Esophagus muscularis mucosa (tissue), 4 donors: ENCODE measurements at regions not wholly inside any gene's neighbourhood (a gene's known extent, or its start where the extent isn't known, plus 50 kb on each side); places are given as distances from the start of the nearest gene placed in this dataset.

Experiments used
- CTCF ChIP-seq, 3 experiments: fragments of 200-600 bp in 2 of 3; fragments of 450-650 bp in 1 of 3; sonication (generic) in 2 of 3; IDR thresholded peaks; one replicate each; pipeline ENCODE4 v1.5.1; 2017 to 2019; ENCODE audit warnings: antibody characterized with exemption in 3 of 3, mild to moderate bottlenecking in 2 of 3, moderate library complexity in 1 of 3
- EP300 ChIP-seq: sonication (generic); formaldehyde crosslinking; IDR thresholded peaks from one replicate; pipeline ENCODE4 v1.6.1; 2017; ENCODE audit warnings: antibody characterized with exemption
- POLR2A ChIP-seq: fragments of 450-650 bp; IDR thresholded peaks from one replicate; pipeline ENCODE4 v1.6.1; 2017; ENCODE audit warnings: antibody characterized with exemption, moderate library complexity, mild to moderate bottlenecking, low read depth
- POLR2AphosphoS5 ChIP-seq, 2 donors: sonication (generic); formaldehyde crosslinking; IDR thresholded peaks; one replicate each; pipeline ENCODE4 v1.6.1; 2017; ENCODE audit warnings: antibody characterized with exemption in 2 of 2

GRCh38 chr13:79060216-79060615, 345.8 kb downstream of the RBM26 start:
- no peak for TF ChIP-seq CTCF (IDR thresholded peaks at IDR 0.05)
- TF ChIP-seq POLR2AphosphoS5 (IDR thresholded peaks at IDR 0.05): no peak
- TF ChIP-seq POLR2A: no peak
- TF ChIP-seq EP300: no peak
